ENCODE measurements at regions not wholly inside any gene's neighbourhood (a gene's known extent, or its start where the extent isn't known, plus 50 kb on each side); places are given as distances from the start of the nearest gene placed in this dataset.

- no peak for DNase-seq (ENCODE audit: low spot score)
These were observed 391.4 kb downstream of the SH3GL2 start for GRCh38 chr9:17970277-17970676.

GRCh38 chr9:17978773-17979172, 399.9 kb downstream of the SH3GL2 start:
- DNase-seq (ENCODE audit: low spot score): no peak

- DNase-seq (ENCODE audit: low spot score): no peak
These were observed 407.7 kb downstream of the SH3GL2 start for GRCh38 chr9:17986595-17986994.

DNA sequence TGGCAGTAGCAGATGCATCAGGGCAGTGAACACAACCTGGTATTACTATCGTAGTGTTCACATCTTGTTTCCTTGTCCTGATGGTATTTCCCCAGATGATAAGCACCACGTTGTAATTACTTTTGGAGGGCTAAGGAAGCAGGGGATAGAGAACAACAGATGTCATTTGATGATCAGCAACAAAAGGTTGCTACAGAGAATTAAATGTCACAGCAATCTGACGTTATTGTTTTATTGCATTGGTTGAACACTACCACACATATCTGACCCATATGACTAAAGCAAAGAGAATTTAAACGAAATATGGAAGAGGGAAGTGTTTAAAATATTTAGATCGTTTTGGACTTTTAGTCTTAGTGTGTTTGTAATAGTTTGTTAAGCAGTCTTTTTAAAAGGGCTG, 408.3 kb downstream of the SH3GL2 start:
- no peak for DNase-seq (ENCODE audit: low spot score)

DNA sequence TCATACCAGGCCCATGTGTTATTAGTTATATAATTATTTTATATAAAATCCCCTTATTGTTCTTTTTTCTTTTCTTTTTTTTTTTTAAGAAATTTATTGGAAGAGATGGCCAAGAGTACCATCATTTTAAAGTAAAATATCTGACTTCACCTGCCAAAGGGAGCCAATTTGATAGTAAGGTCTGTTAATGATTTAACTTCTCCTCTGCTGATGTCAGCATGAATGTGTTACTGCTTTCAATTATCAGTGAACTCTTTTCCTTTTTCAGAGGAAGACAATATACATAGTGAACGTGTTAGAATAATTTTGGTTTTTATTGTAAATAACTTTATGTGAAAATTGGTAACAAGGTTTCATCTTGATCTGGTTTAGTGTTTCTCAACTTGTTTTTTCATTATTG, 409.6 kb downstream of the SH3GL2 start:
- no peak for DNase-seq (ENCODE audit: low spot score)

DNA sequence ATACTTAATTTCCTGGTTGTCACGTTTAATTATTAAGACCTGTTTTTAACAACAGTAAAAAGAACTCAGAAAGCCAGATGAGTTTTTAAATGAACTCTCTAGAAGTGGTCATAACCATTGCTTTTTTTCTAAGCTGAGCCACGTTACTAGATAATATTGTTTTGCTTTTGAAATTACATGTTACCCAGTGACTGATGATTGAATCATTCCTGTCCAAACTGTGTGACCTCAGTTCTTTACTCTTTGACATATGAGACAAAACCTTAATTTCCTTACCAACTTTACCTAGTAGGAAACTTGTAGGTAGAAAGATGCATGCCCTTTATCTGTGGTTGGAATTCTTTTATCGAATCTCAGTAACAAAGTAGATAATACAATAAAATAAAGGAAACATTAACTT, 411.7 kb downstream of the SH3GL2 start:
- no peak for DNase-seq (ENCODE audit: low spot score)

DNA sequence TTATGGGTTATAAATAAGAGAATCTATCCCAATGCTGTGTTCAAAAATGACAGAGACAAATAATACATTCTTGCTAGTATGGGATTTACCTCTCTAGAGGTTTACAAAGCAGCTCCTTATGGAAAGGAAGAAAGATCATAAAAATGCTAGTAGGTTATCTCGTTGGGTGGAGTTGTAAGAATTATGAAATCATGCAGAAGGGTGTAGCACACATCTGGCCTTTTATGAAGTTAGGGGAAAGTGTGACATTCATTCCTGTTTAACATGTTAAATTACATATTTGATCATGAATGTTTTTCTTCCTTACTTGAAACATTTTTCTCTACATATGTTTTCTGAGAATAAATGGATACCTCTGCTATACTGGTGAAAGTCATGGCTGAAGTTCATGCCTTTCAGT, 414.2 kb downstream of the SH3GL2 start:
- DNase-seq (ENCODE audit: low spot score): no peak

- no peak for DNase-seq (ENCODE audit: low spot score)
These were observed 416.0 kb downstream of the SH3GL2 start for GRCh38 chr9:17994695-17995425.

DNA sequence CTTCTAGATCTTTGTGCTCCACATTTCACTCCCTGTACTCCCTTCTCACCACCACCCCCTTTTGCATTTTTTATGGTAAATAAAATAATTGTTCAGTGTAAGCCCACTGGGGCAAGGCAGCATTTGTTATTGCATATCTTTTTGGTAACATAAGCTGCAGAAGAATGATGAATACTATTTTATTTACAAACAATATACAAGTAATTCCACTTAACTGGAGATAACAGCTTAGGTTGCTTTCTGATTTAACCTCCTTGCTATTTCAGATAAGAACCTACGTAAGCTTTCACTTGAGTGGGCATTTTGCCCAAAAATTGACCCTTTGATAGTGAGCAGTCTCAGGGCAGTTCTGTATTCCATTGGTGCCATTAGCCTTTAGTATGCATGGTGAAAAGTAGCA, 417.9 kb downstream of the SH3GL2 start:
- no peak for DNase-seq (ENCODE audit: low spot score)

DNA sequence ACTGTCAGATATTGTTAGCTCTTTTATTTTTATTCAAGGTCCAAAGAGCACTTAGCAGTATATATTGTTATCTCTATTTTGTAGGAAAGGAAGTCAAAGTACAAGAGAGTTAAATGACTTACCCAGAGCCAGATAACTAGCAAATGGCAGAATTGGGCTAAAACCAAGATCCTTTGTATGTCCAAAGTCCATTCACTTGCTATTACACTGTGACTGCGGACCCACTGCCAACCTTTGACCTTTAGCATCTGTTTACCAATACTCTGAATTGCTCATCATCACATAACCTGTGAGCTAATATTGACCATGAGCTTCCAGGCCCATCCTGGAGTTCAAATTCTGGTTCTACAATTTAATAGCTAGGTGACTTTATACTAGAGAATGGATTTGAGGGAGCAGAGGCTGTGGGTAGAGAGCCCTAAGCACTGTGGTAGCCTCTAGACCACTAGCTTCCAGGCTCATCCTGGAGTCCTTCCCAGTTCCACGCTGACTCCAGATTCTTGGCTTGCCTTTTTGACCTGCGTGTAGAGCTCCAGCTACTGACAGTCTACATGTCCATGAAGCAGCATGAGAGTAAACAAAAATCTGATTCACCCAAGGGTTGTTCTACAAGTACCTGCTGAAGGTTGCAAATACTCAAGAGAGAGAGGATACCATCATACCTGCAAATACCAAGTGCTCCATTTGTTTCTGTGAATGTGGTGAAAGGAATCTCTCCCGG, 424.0 kb downstream of the SH3GL2 start:
- no peak for DNase-seq (ENCODE audit: low spot score)

GRCh38 chr9:18006591-18006990, 427.7 kb downstream of the SH3GL2 start:
- DNase-seq (ENCODE audit: low spot score): no peak

GRCh38 chr9:18007621-18008020, 428.8 kb downstream of the SH3GL2 start:
- DNase-seq (ENCODE audit: low spot score): no peak

GRCh38 chr9:18009902-18010301, 431.0 kb downstream of the SH3GL2 start:
- DNase-seq (ENCODE audit: low spot score): no peak

- DNase-seq (ENCODE audit: low spot score): no peak
These were observed 431.6 kb downstream of the SH3GL2 start for GRCh38 chr9:18010492-18010891.

GRCh38 chr9:18012170-18012569, 433.3 kb downstream of the SH3GL2 start:
- no peak for DNase-seq (ENCODE audit: low spot score)

- DNase-seq (ENCODE audit: low spot score): no peak
These were observed 435.7 kb downstream of the SH3GL2 start for GRCh38 chr9:18014556-18014955.

- no peak for DNase-seq (ENCODE audit: low spot score)
These were observed 436.2 kb downstream of the SH3GL2 start for GRCh38 chr9:18015116-18015515.

GRCh38 chr9:18017136-18017535, 438.3 kb downstream of the SH3GL2 start:
- DNase-seq (ENCODE audit: low spot score): no peak

DNA sequence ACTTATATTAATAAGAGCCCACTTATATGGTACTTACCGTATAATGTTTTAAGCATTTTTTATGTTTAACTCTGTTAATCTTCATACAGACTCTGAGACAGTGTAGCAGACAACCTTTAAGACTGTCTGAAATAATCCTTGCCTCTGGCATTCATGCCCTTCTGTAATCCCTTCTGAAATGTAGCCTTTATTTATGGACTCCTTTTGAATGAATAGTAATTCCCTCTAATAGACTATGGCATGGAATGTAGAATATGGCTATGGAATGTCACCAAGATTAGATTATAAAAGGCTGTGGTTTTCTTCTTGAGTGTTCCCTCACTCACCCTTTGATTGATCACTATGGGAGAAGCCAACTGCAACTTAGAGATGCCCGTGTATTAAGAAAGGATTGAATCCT, 439.4 kb downstream of the SH3GL2 start:
- no peak for DNase-seq (ENCODE audit: low spot score)

DNA sequence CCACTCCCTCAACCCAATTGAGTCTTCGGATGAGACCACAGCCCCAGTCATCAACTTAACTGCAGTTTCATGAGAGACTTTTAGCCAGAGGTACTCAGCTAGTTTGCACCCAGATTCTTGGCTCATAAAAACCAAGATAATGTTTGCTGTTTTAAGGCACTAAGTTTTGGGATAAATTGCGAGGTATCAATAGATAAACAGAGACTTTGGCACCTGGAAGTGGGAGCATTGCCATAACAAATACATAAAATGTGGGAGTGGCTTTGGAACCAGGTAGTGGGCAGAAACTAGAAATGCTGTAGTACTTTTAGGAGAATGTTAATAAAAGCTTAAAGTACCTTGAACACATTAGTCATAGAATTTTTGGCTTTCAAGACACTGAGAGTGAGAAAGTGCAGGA, 439.8 kb downstream of the SH3GL2 start:
- DNase-seq (ENCODE audit: low spot score): no peak

DNA sequence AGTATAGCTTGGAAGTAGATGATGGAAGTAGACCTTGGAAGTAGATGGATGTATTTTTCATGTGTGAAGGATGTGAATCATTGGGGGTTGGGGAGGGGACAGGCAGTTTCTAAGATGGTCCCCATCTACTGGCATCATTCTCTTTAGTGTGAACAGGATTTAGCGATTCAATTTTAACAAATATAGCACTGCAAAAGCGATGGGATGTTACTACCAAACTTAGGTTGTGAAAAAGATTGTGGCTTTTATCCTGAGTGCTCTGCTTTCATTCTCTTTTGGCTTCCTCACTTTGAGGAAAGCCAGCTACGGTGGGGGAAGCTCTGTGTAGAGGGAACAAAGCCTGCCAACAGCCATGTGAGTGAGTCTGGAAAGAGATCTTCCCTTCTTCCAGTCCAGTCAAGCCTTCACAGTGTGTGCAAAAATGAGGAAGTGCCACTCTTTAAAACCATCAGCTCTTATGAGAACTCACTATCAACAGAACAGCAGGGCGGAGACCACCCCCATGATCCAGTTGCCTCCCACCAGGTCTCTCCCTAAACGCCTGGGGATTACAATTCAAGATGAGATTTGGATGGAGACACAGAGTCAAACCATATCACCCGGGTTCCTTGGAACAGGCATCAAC, 441.4 kb downstream of the SH3GL2 start:
- DNase-seq (ENCODE audit: low spot score): no peak

DNA sequence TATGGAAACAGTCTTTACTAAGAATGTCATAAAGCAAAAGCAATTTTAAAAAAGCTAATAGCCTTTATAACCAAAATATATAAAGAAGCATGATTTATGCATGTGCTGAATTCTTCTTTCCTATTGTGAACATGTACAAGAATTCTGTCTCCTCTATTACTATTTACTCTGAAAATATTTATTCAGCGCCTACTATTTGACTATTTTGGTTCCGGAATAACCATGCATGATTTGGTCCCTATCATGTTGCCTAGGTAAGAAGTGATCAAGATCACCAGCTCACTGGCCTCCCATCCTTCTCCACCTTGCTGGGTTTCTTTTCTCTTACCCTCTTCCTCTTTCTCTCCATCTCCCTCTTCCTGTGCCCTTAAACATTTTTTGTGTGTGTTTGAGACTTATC, 443.8 kb downstream of the SH3GL2 start:
- no peak for DNase-seq (ENCODE audit: low spot score)

GRCh38 chr9:18023332-18023731, 444.5 kb downstream of the SH3GL2 start:
- no peak for DNase-seq (ENCODE audit: low spot score)

All from CD4-positive, alpha-beta T cell treated with Interleukin-15 for 4 hours (primary cell).